ENCODE measurements at regions not wholly inside any gene's neighbourhood (a gene's known extent, or its start where the extent isn't known, plus 50 kb on each side); places are given as distances from the start of the nearest gene placed in this dataset.

DNA sequence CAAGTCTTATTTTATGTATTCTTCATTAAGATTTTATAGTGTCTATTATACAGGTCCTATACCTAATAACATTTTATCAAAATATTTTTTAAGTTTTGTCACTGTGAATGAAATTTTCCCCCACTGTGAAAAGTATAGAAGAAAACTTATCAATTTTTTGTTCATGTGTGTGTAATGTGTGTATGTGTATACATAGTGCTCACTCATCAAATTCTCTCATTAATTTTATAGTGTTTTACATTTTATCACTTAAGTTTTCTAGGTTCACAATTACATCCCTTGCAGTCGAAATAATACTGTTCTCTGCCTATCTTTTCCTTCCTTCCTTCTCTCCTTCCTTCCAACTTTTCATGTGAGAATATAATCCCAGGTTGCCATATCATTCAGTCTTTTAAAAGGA lies 93.2 kb upstream of the FBXO11 start:
- no peak overlapping the region for H3K9ac ChIP-seq (ENCODE audit: low read depth, low read length, poor library complexity, severe bottlenecking)
- H3K4me3 ChIP-seq (ENCODE audit: low read length, poor library complexity, severe bottlenecking): no peak overlapping the region
- no peaks in the 10 kb centered on the region for H3K36me3 ChIP-seq (ENCODE audit: insufficient read depth, low read length)
- H3K27me3 ChIP-seq (ENCODE audit: insufficient read depth, low read length, poor library complexity, severe bottlenecking): no peaks in the 10 kb centered on the region
- no peak overlapping the region for H3K4me2 ChIP-seq (ENCODE audit: low read depth, low read length, poor library complexity, severe bottlenecking)
- H4K20me1 ChIP-seq (ENCODE audit: insufficient read depth, low read length, poor library complexity, severe bottlenecking): no peaks in the 10 kb centered on the region
- no peaks in the 10 kb centered on the region for H3F3A ChIP-seq (ENCODE audit: low read depth)
- no peak overlapping the region for H2AFZ ChIP-seq (ENCODE audit: low read length)
- H3K9me3 ChIP-seq (ENCODE audit: insufficient read depth, low read depth, low read length): no peaks in the 10 kb centered on the region
- no peaks in the 10 kb centered on the region for H3K9me2 ChIP-seq (replicated peaks; ENCODE audit: low read depth, low read length)
- TF ChIP-seq, protein P1, sequence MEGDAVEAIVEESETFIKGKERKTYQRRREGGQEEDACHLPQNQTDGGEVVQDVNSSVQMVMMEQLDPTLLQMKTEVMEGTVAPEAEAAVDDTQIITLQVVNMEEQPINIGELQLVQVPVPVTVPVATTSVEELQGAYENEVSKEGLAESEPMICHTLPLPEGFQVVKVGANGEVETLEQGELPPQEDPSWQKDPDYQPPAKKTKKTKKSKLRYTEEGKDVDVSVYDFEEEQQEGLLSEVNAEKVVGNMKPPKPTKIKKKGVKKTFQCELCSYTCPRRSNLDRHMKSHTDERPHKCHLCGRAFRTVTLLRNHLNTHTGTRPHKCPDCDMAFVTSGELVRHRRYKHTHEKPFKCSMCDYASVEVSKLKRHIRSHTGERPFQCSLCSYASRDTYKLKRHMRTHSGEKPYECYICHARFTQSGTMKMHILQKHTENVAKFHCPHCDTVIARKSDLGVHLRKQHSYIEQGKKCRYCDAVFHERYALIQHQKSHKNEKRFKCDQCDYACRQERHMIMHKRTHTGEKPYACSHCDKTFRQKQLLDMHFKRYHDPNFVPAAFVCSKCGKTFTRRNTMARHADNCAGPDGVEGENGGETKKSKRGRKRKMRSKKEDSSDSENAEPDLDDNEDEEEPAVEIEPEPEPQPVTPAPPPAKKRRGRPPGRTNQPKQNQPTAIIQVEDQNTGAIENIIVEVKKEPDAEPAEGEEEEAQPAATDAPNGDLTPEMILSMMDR (conservative IDR thresholded peaks at IDR 0.05; ENCODE audit: low read length): no peak
- no peak for TF ChIP-seq EZH2phosphoT487 (IDR thresholded peaks at IDR 0.05; ENCODE audit: borderline replicate concordance)
- H3K4me1 ChIP-seq (ENCODE audit: insufficient read depth, low read length, poor library complexity, severe bottlenecking): no peaks in the 10 kb centered on the region
- H3K79me2 ChIP-seq (ENCODE audit: insufficient read depth, low read length): no peaks in the 10 kb centered on the region

DNA sequence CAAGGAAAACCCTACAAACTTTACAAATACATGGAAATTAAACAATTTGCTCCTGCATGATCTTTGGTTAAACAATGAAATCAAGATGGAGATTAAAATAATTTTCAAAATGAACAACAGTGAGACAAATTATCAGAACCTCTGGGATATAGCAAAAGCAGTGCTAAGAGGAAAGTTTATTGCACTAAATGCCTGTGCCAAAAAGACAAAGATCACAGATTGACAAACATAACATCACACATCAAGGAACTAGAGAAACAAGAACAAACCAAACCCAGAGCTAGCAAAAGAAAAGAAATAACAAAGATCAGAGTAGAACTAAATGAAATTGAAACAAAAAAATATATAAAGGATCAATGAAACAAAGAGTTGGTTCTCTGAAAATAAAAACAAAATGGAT lies 95.2 kb upstream of the FBXO11 start:
- TF ChIP-seq EZH2phosphoT487 (IDR thresholded peaks at IDR 0.05; ENCODE audit: borderline replicate concordance): no peak
- H3K27me3 ChIP-seq (ENCODE audit: insufficient read depth, low read length, poor library complexity, severe bottlenecking): no peaks in the 10 kb centered on the region
- no peaks in the 10 kb centered on the region for H3K79me2 ChIP-seq (ENCODE audit: insufficient read depth, low read length)
- H2AFZ ChIP-seq (ENCODE audit: low read length): peak overlapping the region; percentile 41; the same call in 1 of the 2 replicates
- no peaks in the 10 kb centered on the region for H4K20me1 ChIP-seq (ENCODE audit: insufficient read depth, low read length, poor library complexity, severe bottlenecking)
- H3K9ac ChIP-seq (ENCODE audit: low read depth, low read length, poor library complexity, severe bottlenecking): no peak overlapping the region
- H3K4me3 ChIP-seq (ENCODE audit: low read length, poor library complexity, severe bottlenecking): no peak overlapping the region
- no peaks in the 10 kb centered on the region for H3K36me3 ChIP-seq (ENCODE audit: insufficient read depth, low read length)
- H3K4me1 ChIP-seq (ENCODE audit: insufficient read depth, low read length, poor library complexity, severe bottlenecking): no peaks in the 10 kb centered on the region
- H3K4me2 ChIP-seq (ENCODE audit: low read depth, low read length, poor library complexity, severe bottlenecking): no peak overlapping the region
- no peaks in the 10 kb centered on the region for H3F3A ChIP-seq (ENCODE audit: low read depth)
- H3K9me2 ChIP-seq (replicated peaks; ENCODE audit: low read depth, low read length): no peaks in the 10 kb centered on the region
- no peaks in the 10 kb centered on the region for H3K9me3 ChIP-seq (ENCODE audit: insufficient read depth, low read depth, low read length)

DNA sequence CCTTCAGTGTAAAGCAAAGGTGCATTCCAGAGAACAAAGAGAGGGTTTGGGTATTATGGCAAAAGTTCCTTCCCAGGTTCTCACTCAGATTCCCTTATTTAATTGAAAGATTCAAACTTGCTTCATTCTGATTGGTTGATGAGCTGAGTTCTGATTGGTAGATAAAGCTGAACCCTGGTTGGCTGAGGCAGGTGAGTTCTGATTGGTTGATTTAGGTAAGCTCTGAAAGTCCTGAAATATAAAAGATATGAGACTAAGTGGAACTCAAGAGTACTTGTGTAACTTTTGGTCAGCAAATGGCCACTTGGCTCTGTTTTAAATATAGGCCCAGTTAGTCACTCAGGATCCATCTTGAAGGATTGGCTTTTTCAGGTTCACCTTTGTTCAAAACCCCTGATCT lies 99.8 kb upstream of the FBXO11 start:
- no peaks in the 10 kb centered on the region for H3K27me3 ChIP-seq (ENCODE audit: insufficient read depth, low read length, poor library complexity, severe bottlenecking)
- no peaks in the 10 kb centered on the region for H3K79me2 ChIP-seq (ENCODE audit: insufficient read depth, low read length)
- no peaks in the 10 kb centered on the region for H3K9me2 ChIP-seq (replicated peaks; ENCODE audit: low read depth, low read length)
- H3K4me3 ChIP-seq (ENCODE audit: low read length, poor library complexity, severe bottlenecking): no peak overlapping the region
- TF ChIP-seq EZH2phosphoT487 (IDR thresholded peaks at IDR 0.05; ENCODE audit: borderline replicate concordance): no peak
- TF ChIP-seq, protein P1 (conservative IDR thresholded peaks at IDR 0.05; ENCODE audit: low read length): no peak
- no peak overlapping the region for H2AFZ ChIP-seq (ENCODE audit: low read length)
- H3K9ac ChIP-seq (ENCODE audit: low read depth, low read length, poor library complexity, severe bottlenecking): no peak overlapping the region
- no peaks in the 10 kb centered on the region for H4K20me1 ChIP-seq (ENCODE audit: insufficient read depth, low read length, poor library complexity, severe bottlenecking)
- no peaks in the 10 kb centered on the region for H3K4me1 ChIP-seq (ENCODE audit: insufficient read depth, low read length, poor library complexity, severe bottlenecking)
- H3F3A ChIP-seq (ENCODE audit: low read depth): no peaks in the 10 kb centered on the region
- H3K9me3 ChIP-seq (ENCODE audit: insufficient read depth, low read depth, low read length): no peaks in the 10 kb centered on the region
- H3K36me3 ChIP-seq (ENCODE audit: insufficient read depth, low read length): no peaks in the 10 kb centered on the region
- H3K4me2 ChIP-seq (ENCODE audit: low read depth, low read length, poor library complexity, severe bottlenecking): no peak overlapping the region

DNA sequence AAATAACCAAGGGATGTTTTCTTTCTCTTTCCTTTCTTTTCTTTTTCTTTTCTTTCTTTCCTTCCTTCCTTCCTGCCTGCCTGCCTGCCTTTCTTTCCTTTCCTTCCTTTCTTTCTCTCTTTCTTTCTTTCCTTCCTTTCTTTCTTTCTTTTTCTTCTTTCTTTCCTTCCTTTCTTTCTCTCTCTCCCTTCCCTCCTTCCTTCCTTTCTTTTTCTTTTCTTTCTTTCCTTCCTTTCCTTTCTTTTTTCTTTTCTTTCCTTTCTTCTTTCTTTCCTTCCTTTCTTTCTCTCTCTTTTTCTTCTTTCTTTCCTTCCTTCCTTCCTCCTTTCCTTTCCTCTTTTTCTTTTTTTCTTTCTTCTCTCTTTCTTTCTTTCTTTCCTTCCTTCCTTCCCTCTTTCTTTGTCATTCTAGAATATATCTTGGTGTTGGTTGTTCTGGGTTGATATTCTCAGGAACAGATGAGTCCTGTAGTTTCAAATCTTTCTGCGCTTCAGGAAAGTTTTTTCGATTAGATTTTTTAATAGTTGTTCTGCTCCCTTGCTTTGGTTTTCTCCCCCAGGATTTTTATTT lies 101.5 kb upstream of the FBXO11 start:
- Histone ChIP-seq H3K36me3 (ENCODE audit: insufficient read depth, low read length) (no peaks in the 10 kb centered on the region), H3K79me2 (ENCODE audit: insufficient read depth, low read length) (no peaks in the 10 kb centered on the region), H4K20me1 (ENCODE audit: insufficient read depth, low read length, poor library complexity, severe bottlenecking) (no peaks in the 10 kb centered on the region), H3K4me1 (ENCODE audit: insufficient read depth, low read length, poor library complexity, severe bottlenecking) (no peaks in the 10 kb centered on the region), H3K27me3 (ENCODE audit: insufficient read depth, low read length, poor library complexity, severe bottlenecking) (no peaks in the 10 kb centered on the region), H3K9me3 (ENCODE audit: insufficient read depth, low read depth, low read length) (no peaks in the 10 kb centered on the region), H3K9me2 (replicated peaks; ENCODE audit: low read depth, low read length) (no peaks in the 10 kb centered on the region), H3K4me3 (ENCODE audit: low read length, poor library complexity, severe bottlenecking) (no peak overlapping the region), H2AFZ (ENCODE audit: low read length) (no peak overlapping the region), H3F3A (ENCODE audit: low read depth) (no peaks in the 10 kb centered on the region), H3K9ac (ENCODE audit: low read depth, low read length, poor library complexity, severe bottlenecking) (no peak overlapping the region), H3K4me2 (ENCODE audit: low read depth, low read length, poor library complexity, severe bottlenecking) (no peak overlapping the region)
- no peak for TF ChIP-seq EZH2phosphoT487 (IDR thresholded peaks at IDR 0.05; ENCODE audit: borderline replicate concordance)
- TF ChIP-seq, protein P1 (conservative IDR thresholded peaks at IDR 0.05; ENCODE audit: low read length): no peak
